Mammary epithelial cell (primary cell): ENCODE measurements at regions not wholly inside any gene's neighbourhood (a gene's known extent, or its start where the extent isn't known, plus 50 kb on each side); places are given as distances from the start of the nearest gene placed in this dataset.

ENCODE experiments used
- CTCF ChIP-seq, 2 donors: IDR thresholded peaks in 1 of 2; conservative IDR thresholded peaks in 1 of 2; 2 replicates each; pipeline ENCODE4 v1.5.1; 2011 to 2012; ENCODE audit warnings: inconsistent platforms in 2 of 2, low read length in 2 of 2, mild to moderate bottlenecking in 2 of 2, control low read depth in 1 of 2, low read depth in 1 of 2; ENCODE audit not compliant: insufficient read depth in 1 of 2; ENCODE audit errors: extremely low read depth in 1 of 2
- EZH2 ChIP-seq: IDR thresholded peaks from 2 replicates; pipeline ENCODE4 v1.6.1; 2012; ENCODE audit warnings: low read length, inconsistent platforms, borderline replicate concordance

- TF ChIP-seq CTCF (conservative IDR thresholded peaks at IDR 0.05 in 1 of 2, IDR thresholded peaks at IDR 0.05 in 1 of 2; ENCODE audit: extremely low read depth in 1 of 2, insufficient read depth in 1 of 2, low read depth in 1 of 2, low read length in 2 of 2), result no peak
- TF ChIP-seq EZH2, result no peak
Measured at GRCh38 chr7:34331102-34331501, 326.9 kb upstream of the NPSR1 start.
